Stimulated activated CD4-positive, alpha-beta T cell treated with anti-CD3 and anti-CD28 coated beads, Interleukin-15, amount 100 ng/mL, for 24 hours (primary cell): ENCODE measurements at regions not wholly inside any gene's neighbourhood (a gene's known extent, or its start where the extent isn't known, plus 50 kb on each side); places are given as distances from the start of the nearest gene placed in this dataset.

Source experiments
- DNase-seq: peaks from one replicate; pipeline ENCODE4 v3.0.0-alpha.2; 2020

DNA sequence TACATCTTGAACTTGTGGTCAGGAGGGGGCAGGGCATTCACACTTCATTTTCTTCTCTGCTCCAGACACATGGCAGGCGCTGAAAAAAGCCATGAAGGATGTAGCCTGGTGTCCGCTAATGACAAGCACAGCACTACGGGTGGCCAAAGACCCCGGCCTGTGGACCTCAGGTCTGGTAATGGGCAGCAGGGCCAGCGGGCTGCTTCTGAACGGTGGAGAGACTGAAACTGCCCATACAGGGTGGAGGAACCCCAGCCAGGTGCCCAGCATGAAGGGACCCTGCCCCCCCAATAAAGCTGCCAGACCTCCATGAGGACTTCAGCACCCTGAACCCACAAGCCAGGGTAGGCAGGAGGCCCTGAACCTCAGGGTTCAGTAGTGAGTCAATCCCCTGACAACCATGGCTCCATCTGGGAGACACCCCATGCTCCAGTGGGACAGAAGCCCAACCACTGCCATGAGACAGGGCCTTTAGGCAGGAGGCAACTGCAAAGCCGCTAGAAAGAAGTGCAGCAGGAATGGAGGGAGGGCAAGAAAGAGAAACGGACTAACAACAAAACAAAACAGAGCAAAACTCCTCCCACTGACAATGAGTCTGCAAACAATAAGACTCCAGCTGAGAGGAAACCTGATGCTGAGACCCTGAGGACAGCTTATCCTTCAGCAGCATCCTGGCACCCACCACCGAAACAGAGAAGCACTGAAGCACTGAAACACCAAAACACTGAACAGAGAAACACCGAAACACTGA, 140.2 kb upstream of the PPP2R2D start:
- no peak for DNase-seq

DNA sequence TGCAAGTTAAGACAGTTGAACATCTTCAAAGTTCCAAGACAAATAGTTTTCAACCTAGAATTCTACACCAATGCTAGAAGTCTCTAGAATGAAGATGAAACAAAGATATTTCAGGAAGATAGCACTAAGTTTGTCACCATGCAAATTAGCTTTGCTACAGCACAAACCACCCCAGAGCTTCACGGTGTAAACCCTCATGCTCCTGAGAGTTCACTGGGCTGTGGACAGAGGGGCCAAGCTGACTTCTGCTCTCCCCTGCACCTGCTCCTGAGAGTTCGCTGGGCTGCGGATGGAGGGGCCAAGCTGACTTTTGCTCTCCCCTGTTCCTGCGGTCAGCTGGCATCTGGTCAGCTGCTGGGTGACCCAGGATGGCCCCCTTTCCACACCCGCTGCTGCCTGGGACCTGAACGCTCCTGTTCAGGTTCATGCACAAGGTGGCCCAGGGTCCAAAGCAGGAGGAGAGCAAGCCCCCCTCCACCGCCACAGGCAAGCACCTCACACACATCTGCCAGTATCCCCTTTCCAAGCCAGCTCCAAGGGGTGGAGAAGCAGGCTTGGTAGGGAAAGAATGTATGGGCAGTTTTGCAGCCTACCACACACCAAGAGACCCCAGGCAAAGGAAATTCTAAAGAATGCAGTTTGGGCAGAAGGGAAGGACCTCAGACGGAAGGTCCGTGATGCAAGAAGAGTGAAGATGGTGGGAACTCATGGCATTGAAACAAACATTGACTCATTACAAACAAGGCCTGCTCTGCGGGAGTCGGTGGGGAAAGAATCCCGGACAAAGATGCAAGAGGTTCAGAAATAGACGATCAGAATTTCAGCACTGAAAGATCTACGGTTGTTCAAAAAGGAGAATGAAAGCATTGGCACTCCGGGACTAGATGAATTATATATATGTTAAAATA, 137.8 kb upstream of the PPP2R2D start:
- DNase-seq = no peak

DNA sequence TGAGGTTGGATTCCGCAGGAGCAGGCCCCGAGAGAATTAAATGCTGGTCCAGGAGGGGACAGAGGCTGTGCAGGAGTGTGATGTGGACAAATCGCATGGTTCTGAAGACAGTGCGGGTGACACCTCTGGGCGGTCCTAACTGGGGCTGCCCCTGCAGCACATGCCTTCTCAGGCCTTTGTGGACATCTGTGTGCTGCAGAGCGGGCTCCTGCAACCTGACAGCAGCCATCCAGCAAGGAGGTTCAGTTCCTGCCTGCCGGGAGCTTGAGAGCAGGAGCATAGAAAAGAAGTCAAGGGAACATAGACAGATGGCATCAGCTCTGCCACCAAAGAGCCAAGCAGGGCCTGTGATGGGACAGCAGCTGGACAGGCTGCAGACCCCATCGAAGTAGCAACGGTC, 135.9 kb upstream of the PPP2R2D start:
- no peak for DNase-seq

GRCh38 chr10:131766096-131766495, 134.7 kb upstream of the PPP2R2D start:
- no peak for DNase-seq

- no peak for DNase-seq
Measured at GRCh38 chr10:131767716-131768115, 133.1 kb upstream of the PPP2R2D start.

- no peak for DNase-seq
Measured at GRCh38 chr10:131769571-131770410, 131.0 kb upstream of the PPP2R2D start.

- no peak for DNase-seq
Measured at GRCh38 chr10:131770946-131771633, 129.7 kb upstream of the PPP2R2D start.

- DNase-seq = no peak
Measured at GRCh38 chr10:131771634-131772358, 129.0 kb upstream of the PPP2R2D start.

DNA sequence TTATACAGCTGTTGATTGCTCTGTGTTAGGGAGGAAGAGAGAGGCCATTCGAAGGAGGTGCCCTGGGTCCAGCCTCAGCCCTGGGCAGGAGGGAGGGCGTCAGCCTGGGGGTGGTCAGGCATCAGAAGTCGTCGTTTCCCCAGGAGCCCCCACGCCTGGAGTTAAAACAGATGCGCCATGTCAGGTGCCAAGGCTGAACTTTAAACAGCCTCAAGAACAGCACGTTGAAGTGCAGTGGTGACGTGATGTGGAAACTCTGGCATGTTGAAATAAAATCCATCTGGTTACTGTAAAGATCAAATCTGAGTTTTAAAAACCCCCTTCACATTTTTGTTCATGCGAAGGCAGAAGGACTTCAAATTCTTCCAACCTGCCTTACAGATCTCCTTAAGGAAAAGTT, 128.4 kb upstream of the PPP2R2D start:
- DNase-seq = no peak

- no peak for DNase-seq
Measured at GRCh38 chr10:131773370-131774343, 127.2 kb upstream of the PPP2R2D start.

- no peak for DNase-seq
Measured at GRCh38 chr10:131774681-131775085, 126.1 kb upstream of the PPP2R2D start.

- no peak for DNase-seq
Measured at GRCh38 chr10:131775433-131775832, 125.4 kb upstream of the PPP2R2D start.

DNA sequence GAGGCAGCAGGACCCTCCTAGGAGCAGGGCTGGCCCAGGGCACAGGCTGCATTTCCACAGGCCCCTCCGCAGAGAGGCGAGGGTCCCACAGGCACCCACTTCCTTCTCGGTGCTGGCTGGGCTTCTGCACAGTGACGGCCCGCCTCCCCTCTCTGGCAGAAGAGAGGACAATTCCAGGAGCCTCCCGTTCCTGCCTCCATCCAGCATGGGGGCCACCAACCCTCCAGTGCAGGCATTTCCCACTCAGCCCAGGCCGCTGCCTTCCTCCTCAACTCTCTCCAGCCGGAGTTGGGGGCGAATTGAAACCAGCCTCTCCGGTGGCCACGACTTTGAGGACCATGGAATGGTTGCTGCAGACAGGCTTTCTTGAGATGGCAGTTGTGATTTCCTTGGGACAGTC, 125.0 kb upstream of the PPP2R2D start:
- DNase-seq = no peak

GRCh38 chr10:131776496-131776895, 124.3 kb upstream of the PPP2R2D start:
- DNase-seq = no peak

GRCh38 chr10:131777162-131777561, 123.6 kb upstream of the PPP2R2D start:
- no peak for DNase-seq

DNA sequence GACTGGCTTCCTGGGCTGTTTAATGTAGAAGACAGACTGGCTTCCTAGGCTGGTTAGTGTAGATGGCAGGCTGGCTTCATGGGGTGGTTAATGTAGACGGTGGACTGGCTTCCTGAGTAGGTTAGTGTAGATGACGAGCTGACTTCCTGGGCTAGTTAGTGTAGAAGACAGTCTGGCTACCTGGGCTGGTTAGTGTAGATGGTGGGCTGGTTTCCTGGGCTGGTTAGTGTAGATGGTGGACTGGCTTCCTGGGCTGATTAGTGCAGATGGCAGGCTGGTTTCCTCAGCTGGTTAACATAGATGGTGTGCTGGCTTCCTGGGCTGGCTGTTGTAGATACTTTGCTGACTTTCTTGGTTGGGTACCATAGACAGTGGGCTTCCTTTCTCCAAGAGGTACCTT, 122.9 kb upstream of the PPP2R2D start:
- DNase-seq = no peak

GRCh38 chr10:131778385-131778784, 122.4 kb upstream of the PPP2R2D start:
- DNase-seq = no peak

GRCh38 chr10:131778842-131779241, 122.0 kb upstream of the PPP2R2D start:
- DNase-seq = no peak

GRCh38 chr10:131779661-131780394, 121.0 kb upstream of the PPP2R2D start:
- no peak for DNase-seq

DNA sequence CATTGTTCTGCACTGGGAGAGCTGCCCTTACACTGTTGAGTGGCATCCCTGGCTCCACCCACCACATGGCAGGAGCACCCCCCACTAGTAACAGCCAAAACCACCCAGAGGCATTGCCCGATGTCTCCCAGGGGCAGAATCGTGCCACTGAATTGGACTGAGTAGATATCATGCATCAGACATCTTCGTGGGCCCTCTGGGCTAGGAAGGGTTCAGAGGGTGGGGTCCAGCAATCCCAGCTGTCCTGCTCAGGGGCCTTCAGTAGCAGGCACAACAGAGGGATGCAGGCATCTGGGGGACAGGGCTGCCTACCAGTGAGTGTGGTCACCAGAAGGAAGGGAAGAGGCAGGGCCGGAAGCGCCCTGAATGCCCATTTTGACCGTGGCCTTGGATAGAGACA, 119.7 kb upstream of the PPP2R2D start:
- no peak for DNase-seq
